GM11168 (cell line): ENCODE measurements at regions not wholly inside any gene's neighbourhood (a gene's known extent, or its start where the extent isn't known, plus 50 kb on each side); places are given as distances from the start of the nearest gene placed in this dataset.

Source experiments
- in situ Hi-C: fragments of 300-500 bp; cut with MboI; formaldehyde crosslinking; loops from one replicate; pipeline ENCODE4 v1.12.0; 2022; ENCODE audit warnings: low sequenced_read_pairs; ENCODE audit not compliant: unreplicated experiment

DNA sequence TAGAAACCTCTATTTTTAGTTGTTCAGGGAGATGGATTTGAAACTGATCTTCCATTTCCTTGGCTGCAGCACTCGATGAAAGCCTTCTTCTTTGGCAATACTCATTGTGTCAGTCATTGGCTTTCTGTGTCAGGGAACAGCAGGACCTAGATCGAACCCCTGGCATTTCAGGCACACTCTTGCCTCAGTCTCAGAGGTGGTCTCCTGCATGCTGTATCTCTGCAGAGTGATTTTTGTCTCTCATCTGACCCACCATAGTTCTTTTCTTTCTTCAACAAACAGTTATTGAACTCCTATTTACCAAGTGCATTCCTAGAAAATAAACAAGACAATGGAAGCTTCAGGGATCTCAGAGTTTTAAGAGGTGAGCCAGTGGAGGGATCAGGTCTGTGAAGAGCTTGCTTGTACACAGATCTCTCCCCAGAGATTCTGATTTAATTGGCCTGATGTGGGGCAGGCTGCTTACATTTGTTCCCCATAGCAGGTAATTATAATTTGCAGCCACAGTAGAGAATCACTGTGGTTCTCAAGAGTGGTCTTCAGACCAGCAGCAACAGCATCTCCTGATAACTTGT is 473.1 kb upstream of the TCF4 start:
- in situ Hi-C loops, result no loop called here

DNA sequence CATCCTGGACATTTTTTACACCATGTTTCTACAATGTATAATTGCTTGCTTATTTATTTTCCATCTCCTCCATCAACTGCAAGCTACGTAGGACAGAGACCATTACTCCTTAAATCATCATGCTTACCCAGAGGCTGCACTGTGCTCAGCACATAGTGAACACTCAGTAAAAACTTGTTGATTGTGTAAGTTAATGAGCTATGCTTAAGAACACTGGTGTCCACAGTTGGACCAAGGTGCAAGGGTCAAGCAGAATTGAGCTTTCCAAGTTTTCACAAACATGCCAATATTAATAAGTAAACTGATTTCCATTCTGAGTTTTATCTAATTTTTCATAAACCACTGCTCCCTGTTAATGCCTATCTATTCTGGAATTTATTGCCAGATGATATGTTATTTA is 464.2 kb upstream of the TCF4 start:
- in situ Hi-C loops, result no loop called here

DNA sequence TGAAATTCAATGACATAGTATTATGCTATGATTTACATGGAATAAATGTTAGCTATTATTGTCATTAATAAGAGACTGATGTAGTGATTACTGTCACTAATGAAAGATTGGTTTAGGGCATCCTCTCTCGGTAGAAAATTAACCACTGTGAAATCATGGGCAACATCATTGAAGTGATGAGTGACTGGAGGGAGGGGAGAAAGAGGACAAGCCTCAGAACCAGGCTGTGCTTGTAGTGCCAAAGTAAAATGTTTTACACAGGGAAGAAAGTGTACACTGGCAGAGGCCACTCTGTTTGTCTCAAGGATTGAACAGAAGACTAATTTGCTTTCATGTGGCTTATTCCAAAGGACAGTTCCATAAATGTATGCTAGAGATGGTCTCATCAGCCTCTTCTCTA is 456.2 kb upstream of the TCF4 start:
- in situ Hi-C loops, result no loop called here

DNA sequence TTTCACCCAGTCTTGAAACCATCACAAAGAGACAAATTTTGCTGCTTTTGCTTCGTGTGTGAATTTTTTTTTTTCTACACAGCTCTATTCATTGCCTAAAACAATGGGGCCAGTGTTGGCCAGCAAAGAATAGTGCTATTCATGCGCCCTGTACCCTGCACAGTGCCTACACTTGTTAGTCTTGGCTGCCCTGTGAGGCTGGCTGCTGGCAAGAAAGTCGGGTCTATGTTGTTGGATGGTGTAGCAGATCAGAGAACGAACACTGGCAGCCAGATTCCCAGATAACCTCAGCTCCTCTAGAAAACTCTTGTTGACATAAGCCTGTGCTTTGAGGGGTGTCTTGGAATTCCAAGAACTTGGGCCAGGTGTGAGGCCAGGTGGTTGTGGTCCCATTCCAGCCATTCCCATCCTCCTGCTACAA is 455.7 kb upstream of the TCF4 start:
- in situ Hi-C loops, result no loop called here

DNA sequence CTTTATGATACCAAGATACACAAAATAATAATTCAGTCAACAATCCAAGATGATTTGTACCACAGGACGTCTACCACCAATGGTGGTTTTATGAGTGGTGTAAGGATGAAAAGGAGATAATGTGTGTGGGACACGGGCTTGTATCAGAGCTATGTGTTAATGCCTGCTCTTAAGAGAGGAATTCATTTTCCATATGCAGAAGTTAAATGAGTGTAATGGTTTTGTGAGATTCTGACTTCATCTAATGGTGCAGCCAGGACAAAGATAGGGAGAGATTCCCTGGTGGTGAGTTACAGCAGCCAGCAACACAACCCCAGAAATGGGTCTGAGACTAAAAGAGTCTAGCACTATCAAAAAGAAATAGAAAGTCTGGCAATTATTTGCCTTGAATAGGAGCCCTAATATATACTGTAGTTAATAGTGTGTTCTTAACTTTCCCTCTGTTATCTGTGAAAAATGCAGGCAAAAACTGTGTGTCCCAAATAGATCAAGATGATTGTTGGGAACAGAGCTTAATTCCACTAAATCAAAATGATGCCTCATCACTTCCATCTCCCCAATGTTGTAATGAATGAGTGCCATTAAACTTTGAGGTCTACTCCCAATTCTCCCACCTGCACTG is 455.0 kb upstream of the TCF4 start:
- in situ Hi-C loops, result no loop called here

DNA sequence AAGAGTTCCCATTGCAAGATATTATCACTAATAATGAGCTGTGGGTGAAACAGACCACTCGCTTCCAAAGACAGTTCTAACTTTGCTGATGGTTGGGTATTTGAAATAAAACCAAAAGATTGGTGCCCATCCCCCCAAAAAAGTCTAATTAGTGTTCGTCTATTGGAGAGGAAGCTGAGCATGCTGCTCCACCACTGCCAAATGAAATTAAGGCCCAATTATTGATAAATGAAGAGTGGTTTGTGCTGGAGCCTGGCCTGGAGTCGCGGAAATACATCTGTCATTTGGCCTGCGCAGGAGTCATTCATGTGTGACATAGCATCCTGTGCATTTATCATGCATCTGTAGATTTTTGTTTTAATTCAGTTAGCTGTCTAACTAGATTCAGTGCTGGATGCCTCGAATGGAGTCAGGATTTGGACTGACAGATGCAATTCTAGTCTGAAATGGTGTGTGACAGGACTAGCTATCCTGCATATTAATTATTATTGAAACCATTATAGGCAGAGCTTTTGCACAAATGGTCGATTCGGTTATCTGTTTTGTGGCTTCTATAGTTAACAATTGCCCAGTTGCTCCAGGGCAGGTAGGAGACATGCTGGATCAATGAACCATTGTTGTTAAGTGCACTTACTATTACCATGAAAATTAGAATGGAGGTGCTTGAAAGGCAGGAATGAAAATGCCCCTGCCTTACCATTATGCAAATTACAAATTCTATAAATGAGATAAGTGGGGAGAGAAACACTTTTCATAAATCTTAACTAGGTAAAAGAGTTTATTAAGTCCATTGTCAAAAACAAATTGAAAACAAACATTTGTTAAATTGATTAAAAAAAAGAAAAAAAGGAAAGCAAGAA is 450.4 kb upstream of the TCF4 start:
- in situ Hi-C loops, result no loop called here

DNA sequence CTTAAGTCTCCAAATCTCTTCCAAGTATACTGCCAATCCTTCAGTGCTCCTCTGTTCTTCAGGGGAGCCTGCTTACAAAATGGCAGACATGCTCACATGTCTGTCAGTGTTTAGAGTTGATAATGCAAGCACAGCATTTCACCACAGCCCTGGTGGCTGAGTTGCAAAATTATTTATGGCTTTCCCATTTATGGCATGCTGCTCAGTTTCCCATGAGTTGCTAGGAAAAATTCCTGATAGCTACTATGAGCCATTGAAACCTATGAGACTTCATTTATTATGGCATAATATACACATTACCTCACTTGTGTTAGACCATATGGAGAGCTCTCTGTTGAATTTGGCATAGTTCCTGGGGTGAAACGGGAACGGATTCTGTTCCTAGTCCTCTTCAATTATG is 448.7 kb upstream of the TCF4 start:
- in situ Hi-C loops, result no loop called here

DNA sequence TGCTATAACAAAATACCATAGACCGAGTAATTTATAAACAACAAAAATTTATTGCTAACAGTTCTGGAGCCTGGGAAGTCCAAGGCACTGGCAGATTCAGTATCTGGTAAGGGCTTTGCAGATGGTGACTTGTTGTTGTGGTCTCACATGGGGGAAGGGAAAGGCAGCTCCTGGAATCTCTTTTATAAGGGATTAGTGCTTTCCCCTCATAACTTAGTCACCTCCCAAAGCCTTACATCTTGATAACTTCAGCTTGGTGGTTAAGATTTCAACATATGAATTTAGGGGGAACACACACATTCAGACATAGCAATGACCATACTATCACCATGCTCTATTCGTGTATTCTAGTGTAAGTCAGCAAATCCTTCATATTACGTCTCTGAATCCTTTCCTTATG is 447.6 kb upstream of the TCF4 start:
- in situ Hi-C loops, result no loop called here

DNA sequence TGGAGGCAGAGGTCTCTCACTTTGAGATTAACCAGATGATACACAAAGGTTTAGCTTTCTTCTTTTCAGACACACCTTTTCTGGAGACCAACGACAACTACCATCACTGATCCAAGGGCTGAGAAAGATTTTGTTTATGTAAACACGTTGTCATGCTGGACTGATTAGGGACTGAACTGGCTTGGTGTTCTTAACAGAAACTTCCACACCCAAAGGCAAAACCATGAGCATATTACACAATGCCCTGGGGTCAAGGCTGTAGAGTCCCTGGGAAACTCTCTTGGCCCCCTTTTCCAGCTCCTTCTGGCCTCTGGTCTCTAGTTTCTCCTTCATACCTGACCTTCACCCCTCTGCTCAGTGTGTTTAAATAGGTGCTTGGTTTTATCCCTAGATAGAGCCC is 447.0 kb upstream of the TCF4 start:
- in situ Hi-C loops, result no loop called here

DNA sequence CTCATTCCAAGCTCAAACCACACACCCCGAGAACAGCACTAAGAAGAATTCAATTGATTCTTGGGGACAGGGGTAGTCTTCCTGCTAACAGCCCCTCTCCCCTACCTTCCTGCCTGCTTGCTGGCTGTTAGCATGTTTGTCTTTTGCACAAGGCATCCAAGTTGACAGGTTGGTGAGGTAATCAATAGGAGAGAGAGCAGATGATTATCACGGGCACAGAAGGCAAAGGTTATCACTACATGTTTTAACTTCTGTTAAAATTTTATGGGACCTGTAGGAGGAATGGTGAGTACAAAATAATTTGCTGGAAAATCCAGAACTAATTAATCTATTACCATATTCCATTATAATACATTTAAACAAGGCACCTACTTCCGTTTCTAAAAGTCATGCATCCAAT is 442.1 kb upstream of the TCF4 start:
- in situ Hi-C loops, result no loop called here

DNA sequence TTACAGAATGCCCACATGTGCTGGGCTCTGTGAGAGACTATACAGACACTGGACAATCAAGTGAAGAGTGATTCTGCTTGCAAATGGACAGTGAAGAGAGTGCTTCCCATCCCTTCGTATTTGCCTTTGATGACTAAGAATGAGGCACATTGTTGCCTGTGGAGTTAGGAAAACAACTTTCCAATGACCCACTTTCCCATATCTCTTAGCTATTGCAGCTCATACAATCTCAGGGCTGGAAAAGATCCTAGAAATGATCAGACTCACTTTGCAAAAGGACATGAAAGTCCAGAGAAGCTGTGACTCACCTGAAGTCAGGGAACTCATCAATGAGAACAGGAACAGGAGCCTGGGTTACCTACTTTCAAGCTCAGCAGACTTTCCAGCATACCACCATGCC is 440.5 kb upstream of the TCF4 start:
- in situ Hi-C loops, result no loop called here

DNA sequence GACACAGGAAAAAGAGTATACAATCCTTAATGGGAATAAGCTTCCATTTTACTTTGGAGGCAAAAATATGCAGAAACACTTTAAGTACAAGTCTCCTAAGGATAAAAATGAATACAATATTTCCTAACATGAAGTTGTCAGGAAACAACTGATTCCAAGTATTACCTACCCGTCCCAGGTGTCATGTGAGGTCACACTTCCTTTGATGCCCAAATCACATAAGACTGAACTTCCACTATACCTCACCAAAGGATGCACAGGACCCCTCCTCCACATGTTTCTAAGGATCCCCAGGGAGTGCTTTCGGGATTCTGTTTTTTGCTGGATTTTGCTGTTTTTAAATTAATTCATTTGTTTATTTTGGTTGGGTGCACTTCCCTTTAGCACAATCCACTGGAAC is 438.5 kb upstream of the TCF4 start:
- in situ Hi-C loops, result no loop called here

DNA sequence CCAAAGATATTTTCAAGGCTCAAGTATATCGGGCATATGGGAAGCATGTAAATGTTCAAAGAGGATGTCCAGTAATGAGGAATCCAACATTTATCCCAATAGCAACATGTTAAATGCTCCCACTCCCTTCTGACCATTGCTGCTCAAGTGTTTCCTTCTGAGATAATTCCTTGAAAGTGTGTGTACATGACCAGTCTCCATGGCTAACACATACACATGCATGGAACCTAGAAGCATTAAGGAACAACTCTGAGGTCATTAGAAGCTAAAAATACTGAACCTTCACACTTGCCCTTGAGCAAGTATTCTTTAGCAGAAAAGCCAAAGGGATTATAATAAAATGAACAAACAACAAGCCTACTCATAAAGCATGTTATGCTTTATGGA is 433.8 kb upstream of the TCF4 start:
- in situ Hi-C loops, result no loop called here

DNA sequence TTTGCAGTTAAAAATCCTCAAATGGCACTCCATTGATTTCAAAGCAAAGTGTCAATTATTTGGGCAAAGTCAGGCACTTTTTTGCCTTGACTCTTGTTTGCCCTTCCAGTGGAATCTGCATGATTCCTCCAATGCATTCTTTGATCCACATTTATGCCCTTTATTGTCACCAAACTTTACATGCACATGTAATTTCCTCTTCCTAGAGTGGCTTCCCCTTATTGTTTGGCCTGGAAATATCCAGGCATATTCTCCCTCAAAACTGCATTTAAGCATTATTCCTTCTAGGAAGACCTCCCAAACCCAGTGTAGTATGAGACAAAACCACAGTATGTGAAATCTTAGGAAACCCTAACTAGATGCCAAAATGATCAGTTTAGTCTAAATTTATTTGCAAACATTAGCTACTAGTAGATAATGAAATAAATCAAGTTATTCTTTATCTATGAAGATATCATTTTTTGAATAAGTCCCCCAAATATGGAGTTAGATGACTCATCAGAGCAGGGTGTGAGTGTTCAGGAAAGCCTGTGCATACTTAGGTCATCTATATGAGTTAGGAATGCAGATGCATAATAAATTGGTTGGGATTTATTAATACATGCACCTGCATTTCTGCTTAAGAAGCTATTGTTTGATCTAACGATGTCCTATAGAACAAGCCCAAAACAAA is 433.3 kb upstream of the TCF4 start:
- in situ Hi-C loops, result no loop called here

DNA sequence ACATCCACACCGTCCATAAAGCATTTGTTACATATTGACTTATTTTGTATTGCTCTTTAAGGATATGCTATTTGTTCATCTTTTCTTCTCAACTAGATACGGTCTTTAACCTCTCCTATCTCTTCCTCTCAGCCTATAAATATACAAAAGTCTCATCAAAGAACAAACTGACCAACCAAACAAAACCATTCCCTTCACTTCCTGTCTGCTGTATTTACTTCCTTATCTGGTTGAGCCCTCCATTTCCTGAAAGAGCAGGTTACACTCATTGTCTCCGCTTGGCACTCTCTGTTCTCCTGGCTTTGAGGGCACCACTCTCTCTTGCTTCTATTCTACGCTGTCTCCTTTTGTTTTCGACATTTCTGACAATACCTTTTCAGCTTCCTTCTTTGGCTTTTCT is 431.9 kb upstream of the TCF4 start:
- in situ Hi-C loops, result no loop called here

DNA sequence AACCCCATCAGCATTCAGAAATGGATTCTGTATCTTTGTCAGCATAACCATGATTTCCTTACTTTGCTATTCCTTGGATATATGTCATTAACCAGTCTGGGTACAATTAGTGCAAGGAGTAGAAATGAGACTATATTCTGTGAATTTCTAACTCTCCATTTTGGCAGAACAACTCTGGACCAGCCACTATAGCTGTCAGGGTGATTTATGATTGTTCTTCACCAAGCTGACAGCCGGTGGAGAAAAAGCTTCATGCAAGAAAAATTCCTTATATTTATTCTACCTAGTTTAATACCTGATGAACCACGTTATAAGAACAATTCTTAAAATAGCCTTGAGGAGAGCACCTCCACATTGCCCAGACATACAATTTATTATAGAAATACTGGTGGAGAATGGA is 431.2 kb upstream of the TCF4 start:
- in situ Hi-C loops, result no loop called here

DNA sequence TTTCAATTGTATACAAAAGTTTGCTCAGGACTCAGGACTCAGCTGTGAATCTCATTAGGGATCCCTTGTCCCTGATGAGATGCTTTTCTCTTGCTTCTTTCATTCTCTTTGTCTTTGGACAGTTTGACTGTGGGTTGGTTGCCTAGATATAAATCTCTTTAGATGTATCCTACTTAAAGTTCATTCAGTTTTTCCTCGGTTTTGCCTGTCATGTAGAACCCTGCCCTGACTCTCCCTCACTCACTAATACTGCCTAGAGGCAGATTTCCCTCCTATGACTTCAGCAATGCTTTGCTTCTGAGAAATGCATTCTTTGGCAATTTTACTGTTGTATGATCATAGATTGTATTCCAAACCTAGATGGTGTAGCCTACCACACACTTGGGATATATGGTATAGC is 421.4 kb upstream of the TCF4 start:
- in situ Hi-C loops, result no loop called here

DNA sequence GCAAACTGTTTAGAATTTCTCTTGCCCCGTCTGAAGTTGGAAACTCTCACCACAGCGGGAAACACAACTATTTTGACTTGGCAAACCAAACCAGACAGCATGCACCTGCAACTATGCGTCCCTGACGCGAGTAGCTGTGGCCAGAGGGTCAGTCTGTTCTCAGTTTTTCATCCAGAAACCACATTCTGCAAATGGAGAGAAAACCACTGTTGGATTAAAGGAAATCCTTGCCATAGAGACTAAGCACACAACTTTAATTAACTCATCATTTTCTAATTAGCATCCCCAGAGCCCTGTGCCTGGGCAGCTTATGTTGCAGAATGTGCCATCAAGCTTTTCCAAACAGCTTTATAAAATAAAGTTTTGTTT is 415.7 kb upstream of the TCF4 start:
- in situ Hi-C loops, result no loop called here

DNA sequence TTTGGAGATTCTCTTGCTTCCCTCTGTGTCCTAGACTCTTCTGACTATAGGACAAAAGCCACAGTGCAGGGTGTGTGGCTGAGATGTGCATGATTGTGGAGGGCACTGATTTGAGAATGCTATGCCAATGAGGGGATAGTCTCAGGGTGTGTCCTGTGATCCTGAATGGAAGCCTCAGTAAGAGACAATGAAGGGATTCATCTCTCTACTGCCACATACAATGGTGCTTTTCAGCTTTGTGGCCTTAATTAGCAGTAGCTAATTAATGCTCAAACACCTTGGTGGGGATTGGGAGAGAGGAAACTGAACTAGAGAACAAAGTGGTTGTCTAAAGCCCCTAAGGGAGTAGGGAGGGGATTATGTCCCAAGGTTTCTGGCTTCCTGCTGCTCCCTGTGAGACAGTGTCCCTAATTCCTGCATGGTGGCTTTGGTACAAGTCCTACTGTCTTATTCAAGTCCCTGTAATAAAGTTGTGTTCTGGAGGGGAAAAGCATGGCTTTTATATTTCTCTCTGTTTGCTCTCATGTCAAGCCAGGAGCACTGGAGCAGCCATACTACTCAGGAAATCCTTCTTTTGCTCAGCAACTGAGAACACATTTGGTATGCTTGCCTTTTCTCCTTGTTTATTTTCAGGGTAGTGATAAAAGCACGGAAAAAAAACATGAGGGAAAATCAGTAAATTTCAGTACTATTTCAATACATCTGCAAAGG is 415.2 kb upstream of the TCF4 start:
- in situ Hi-C loops, result no loop called here

DNA sequence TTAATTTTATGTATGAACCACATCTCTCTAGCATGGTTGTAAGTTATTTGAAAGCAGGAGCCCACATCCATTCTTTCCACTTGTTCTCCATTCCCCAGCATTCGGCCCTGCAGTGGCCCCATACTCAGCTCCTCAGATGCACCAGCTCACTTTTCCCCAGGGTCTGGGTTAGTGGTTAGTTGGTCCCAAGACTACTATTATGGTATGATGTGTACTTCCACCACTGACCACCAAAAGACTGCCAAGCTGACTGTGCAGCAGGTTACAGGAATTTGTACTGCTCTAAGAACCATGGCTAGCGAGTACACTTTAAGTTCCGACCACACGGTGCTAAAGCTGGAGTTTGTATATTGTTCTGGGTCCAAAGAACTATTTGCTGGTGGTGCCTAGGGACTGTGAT is 413.6 kb upstream of the TCF4 start:
- in situ Hi-C loops, result no loop called here

DNA sequence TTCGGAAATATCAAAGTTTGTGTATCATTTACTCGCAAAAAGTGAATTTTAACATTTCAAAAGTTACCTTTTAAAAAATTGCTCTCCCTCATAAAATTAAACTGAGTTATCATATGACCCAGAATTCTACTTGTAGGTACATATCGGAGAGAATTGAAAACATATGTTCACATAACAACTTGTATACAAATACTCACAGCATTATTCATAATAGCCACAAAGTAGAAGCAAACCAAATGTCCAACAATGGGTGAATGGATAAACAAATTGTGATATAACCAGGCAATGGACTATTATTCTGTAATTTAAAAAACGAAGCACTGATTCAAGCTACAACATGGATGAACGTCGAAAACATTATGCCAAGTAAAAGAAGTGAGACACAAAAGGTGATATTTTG is 412.0 kb upstream of the TCF4 start:
- in situ Hi-C loops, result no loop called here
